Neural cell (in vitro differentiated cells): ENCODE measurements at regions not wholly inside any gene's neighbourhood (a gene's known extent, or its start where the extent isn't known, plus 50 kb on each side); places are given as distances from the start of the nearest gene placed in this dataset.

Experiments used
- H2AFZ ChIP-seq: fragments of 200-600, 300-800 bp; sonication (generic), shearing (Covaris generic); 2 replicates; pipeline ENCODE4 v1.6.0; 2014; ENCODE audit warnings: low read depth, mild to moderate bottlenecking, antibody characterized with exemption, low read length, moderate library complexity
- H3F3A ChIP-seq: fragments of 200-600 bp; shearing (Covaris generic); 2 replicates; pipeline ENCODE4 v1.6.1; 2016; ENCODE audit warnings: mild to moderate bottlenecking, moderate library complexity, mixed read lengths, antibody characterized with exemption, low read length; ENCODE audit not compliant: insufficient read depth, poor library complexity, severe bottlenecking
- H3K27ac ChIP-seq: fragments of 200-600, 300-800 bp; sonication (generic), shearing (Covaris generic); 2 replicates; pipeline ENCODE4 v1.5.1; 2014; ENCODE audit warnings: mild to moderate bottlenecking, low read length, moderate library complexity
- H3K27me3 ChIP-seq: fragments of 300-800, 200-600 bp; sonication (generic), shearing (Covaris generic); 2 replicates; pipeline ENCODE4 v1.6.0; 2014; ENCODE audit warnings: mild to moderate bottlenecking, low read depth, low read length, moderate library complexity; ENCODE audit not compliant: insufficient read depth
- H3K36me3 ChIP-seq: fragments of 300-800, 200-600 bp; sonication (generic), shearing (Covaris generic); 2 replicates; pipeline ENCODE4 v1.5.1; 2014; ENCODE audit warnings: mild to moderate bottlenecking, antibody characterized with exemption, low read length, moderate library complexity; ENCODE audit not compliant: insufficient read depth
- H3K4me2 ChIP-seq: fragments of 300-800, 200-600 bp; sonication (generic), shearing (Covaris generic); 2 replicates; pipeline ENCODE4 v1.6.0; 2014; ENCODE audit warnings: mild to moderate bottlenecking, low read length
- H3K4me3 ChIP-seq: fragments of 300-800, 200-600 bp; sonication (generic), shearing (Covaris generic); 2 replicates; pipeline ENCODE4 v1.5.1; 2014; ENCODE audit warnings: mild to moderate bottlenecking, low read length, moderate library complexity
- H3K79me2 ChIP-seq: fragments of 200-600 bp; shearing (Covaris generic); replicated peaks from 2 replicates; pipeline ENCODE4 v1.6.0; 2014; ENCODE audit warnings: mild to moderate bottlenecking, low read length, moderate library complexity; ENCODE audit not compliant: insufficient read depth
- H3K9ac ChIP-seq: fragments of 300-800, 200-600 bp; sonication (generic), shearing (Covaris generic); 2 replicates; pipeline ENCODE4 v1.6.1; 2016; ENCODE audit warnings: mild to moderate bottlenecking, low read length, mixed read lengths
- H3K9me2 ChIP-seq: fragments of 200-600 bp; shearing (Covaris generic); 2 replicates; pipeline ENCODE4 v1.6.1; 2016; ENCODE audit warnings: mild to moderate bottlenecking, low read length, mixed read lengths; ENCODE audit not compliant: insufficient read depth
- H3K9me3 ChIP-seq: fragments of 200-600, 300-800 bp; sonication (generic), shearing (Covaris generic); 2 replicates; pipeline ENCODE4 v1.6.1; 2016; ENCODE audit warnings: mild to moderate bottlenecking, mixed run types, low read length, moderate library complexity, mixed read lengths
- H4K20me1 ChIP-seq: fragments of 200-600 bp; shearing (Covaris generic); 2 replicates; pipeline ENCODE4 v1.6.1; 2016; ENCODE audit warnings: mild to moderate bottlenecking, mixed run types; ENCODE audit not compliant: insufficient read depth
- EP300 ChIP-seq: fragments of 450-650 bp; conservative IDR thresholded peaks from 2 replicates; pipeline ENCODE4 v1.6.1; 2014; ENCODE audit warnings: antibody characterized with exemption, mild to moderate bottlenecking, moderate library complexity; ENCODE audit not compliant: poor library complexity, severe bottlenecking
- EZH2 ChIP-seq: fragments of 200-600, 300-800 bp; shearing (Covaris generic), sonication (generic); IDR thresholded peaks from 2 replicates; pipeline ENCODE4 v1.6.1; 2014; ENCODE audit warnings: antibody characterized with exemption, low read length, borderline replicate concordance, mild to moderate bottlenecking; ENCODE audit not compliant: insufficient read depth, poor library complexity, severe bottlenecking
- MXI1 ChIP-seq: fragments of 450-650 bp; conservative IDR thresholded peaks from 2 replicates; pipeline ENCODE4 v1.6.1; 2014; ENCODE audit warnings: antibody characterized with exemption, mild to moderate bottlenecking; ENCODE audit not compliant: poor library complexity, severe bottlenecking
- POLR2AphosphoS5 ChIP-seq: IDR thresholded peaks from 2 replicates; pipeline ENCODE4 v1.6.1; 2012
- RAD21 ChIP-seq: fragments of 450-650 bp; conservative IDR thresholded peaks from 2 replicates; pipeline ENCODE4 v1.6.1; 2014; ENCODE audit warnings: antibody characterized with exemption, mild to moderate bottlenecking, moderate library complexity
- SMC3 ChIP-seq: fragments of 450-650 bp; conservative IDR thresholded peaks from 2 replicates; pipeline ENCODE4 v1.6.1; 2014; ENCODE audit warnings: antibody characterized with exemption, mild to moderate bottlenecking, moderate library complexity; ENCODE audit not compliant: poor library complexity
- TAF1 ChIP-seq: IDR thresholded peaks from 2 replicates; pipeline ENCODE4 v1.6.1; 2012; ENCODE audit warnings: low read depth
- TF ChIP-seq, protein P1 (sequence below): IDR thresholded peaks from 2 replicates; pipeline ENCODE4 v1.6.1; 2012; ENCODE audit warnings: borderline replicate concordance
- TF ChIP-seq, protein P2 (sequence below): fragments of 450-650 bp; IDR thresholded peaks from 2 replicates; pipeline ENCODE4 v1.5.1; 2014; ENCODE audit warnings: antibody characterized with exemption, mild to moderate bottlenecking, moderate library complexity; ENCODE audit not compliant: poor library complexity, severe bottlenecking

- H3K4me3 ChIP-seq = no peak overlapping the region
- no peaks in the 10 kb centered on the region for H3K36me3 ChIP-seq
- H3K4me2 ChIP-seq = no peak overlapping the region
- H3K9ac ChIP-seq = no peak overlapping the region
- H3K27me3 ChIP-seq = no peaks in the 10 kb centered on the region
- H2AFZ ChIP-seq = no peak overlapping the region
- no peaks in the 10 kb centered on the region for H3F3A ChIP-seq
- no peak overlapping the region for H3K27ac ChIP-seq
- H4K20me1 ChIP-seq = no peaks in the 10 kb centered on the region
- TF ChIP-seq POLR2AphosphoS5 = no peak
- no peak for TF ChIP-seq TAF1
- no peak for TF ChIP-seq SMC3
- TF ChIP-seq, protein P1, sequence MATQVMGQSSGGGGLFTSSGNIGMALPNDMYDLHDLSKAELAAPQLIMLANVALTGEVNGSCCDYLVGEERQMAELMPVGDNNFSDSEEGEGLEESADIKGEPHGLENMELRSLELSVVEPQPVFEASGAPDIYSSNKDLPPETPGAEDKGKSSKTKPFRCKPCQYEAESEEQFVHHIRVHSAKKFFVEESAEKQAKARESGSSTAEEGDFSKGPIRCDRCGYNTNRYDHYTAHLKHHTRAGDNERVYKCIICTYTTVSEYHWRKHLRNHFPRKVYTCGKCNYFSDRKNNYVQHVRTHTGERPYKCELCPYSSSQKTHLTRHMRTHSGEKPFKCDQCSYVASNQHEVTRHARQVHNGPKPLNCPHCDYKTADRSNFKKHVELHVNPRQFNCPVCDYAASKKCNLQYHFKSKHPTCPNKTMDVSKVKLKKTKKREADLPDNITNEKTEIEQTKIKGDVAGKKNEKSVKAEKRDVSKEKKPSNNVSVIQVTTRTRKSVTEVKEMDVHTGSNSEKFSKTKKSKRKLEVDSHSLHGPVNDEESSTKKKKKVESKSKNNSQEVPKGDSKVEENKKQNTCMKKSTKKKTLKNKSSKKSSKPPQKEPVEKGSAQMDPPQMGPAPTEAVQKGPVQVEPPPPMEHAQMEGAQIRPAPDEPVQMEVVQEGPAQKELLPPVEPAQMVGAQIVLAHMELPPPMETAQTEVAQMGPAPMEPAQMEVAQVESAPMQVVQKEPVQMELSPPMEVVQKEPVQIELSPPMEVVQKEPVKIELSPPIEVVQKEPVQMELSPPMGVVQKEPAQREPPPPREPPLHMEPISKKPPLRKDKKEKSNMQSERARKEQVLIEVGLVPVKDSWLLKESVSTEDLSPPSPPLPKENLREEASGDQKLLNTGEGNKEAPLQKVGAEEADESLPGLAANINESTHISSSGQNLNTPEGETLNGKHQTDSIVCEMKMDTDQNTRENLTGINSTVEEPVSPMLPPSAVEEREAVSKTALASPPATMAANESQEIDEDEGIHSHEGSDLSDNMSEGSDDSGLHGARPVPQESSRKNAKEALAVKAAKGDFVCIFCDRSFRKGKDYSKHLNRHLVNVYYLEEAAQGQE = no peak
- no peak for TF ChIP-seq EP300
- TF ChIP-seq EZH2 = no peak
- TF ChIP-seq RAD21 = no peak
- TF ChIP-seq, protein P2, sequence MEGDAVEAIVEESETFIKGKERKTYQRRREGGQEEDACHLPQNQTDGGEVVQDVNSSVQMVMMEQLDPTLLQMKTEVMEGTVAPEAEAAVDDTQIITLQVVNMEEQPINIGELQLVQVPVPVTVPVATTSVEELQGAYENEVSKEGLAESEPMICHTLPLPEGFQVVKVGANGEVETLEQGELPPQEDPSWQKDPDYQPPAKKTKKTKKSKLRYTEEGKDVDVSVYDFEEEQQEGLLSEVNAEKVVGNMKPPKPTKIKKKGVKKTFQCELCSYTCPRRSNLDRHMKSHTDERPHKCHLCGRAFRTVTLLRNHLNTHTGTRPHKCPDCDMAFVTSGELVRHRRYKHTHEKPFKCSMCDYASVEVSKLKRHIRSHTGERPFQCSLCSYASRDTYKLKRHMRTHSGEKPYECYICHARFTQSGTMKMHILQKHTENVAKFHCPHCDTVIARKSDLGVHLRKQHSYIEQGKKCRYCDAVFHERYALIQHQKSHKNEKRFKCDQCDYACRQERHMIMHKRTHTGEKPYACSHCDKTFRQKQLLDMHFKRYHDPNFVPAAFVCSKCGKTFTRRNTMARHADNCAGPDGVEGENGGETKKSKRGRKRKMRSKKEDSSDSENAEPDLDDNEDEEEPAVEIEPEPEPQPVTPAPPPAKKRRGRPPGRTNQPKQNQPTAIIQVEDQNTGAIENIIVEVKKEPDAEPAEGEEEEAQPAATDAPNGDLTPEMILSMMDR = no peak
- no peak for TF ChIP-seq MXI1
- H3K9me2 ChIP-seq = no peaks in the 10 kb centered on the region
- no peaks in the 10 kb centered on the region for H3K79me2 ChIP-seq
- no peaks in the 10 kb centered on the region for H3K9me3 ChIP-seq
Observed at GRCh38 chr17:49916854-49917515, 52.0 kb upstream of the DLX4 start.

DNA sequence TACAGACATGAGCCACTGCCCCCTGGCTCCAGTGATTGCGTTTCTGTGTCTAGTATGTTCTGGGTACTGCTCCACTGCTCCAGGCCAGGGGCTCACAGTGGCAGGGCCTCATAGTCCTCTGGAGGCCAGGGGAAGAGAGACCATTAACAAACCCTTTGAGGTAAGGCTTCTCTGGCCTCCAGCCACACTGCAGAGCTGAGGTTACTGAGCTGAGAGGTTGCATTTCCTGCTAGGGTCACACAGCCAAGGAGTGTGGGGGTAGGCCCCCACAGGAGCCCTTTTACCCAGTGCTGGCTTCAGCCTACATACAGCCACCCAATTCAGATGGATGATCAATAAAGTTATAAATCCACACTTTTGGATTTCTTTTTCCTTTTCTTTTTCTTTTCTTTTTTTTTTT is 50.4 kb upstream of the DLX4 start:
- H3K27ac ChIP-seq = no peak overlapping the region

More for the DNA sequence above, 50.4 kb upstream of the DLX4 start:
- H3K27me3 ChIP-seq = no peaks in the 10 kb centered on the region
- no peak overlapping the region for H2AFZ ChIP-seq
- no peaks in the 10 kb centered on the region for H3K79me2 ChIP-seq
- no peaks in the 10 kb centered on the region for H3F3A ChIP-seq
- no peak overlapping the region for H3K4me2 ChIP-seq
- no peaks in the 10 kb centered on the region for H3K9me3 ChIP-seq
- H3K36me3 ChIP-seq = no peaks in the 10 kb centered on the region
- no peak overlapping the region for H3K4me3 ChIP-seq
- no peak for TF ChIP-seq EP300
- no peak for TF ChIP-seq EZH2
- no peak for TF ChIP-seq TAF1
- no peak for TF ChIP-seq MXI1
- TF ChIP-seq POLR2AphosphoS5 = no peak
- no peak for TF ChIP-seq SMC3
- TF ChIP-seq, protein P1 = no peak
- TF ChIP-seq, protein P2 = no peak
- no peak for TF ChIP-seq RAD21
- no peaks in the 10 kb centered on the region for H4K20me1 ChIP-seq
- no peak overlapping the region for H3K9ac ChIP-seq
- H3K9me2 ChIP-seq = no peaks in the 10 kb centered on the region
